ENCODE measurements at regions not wholly inside any gene's neighbourhood (a gene's known extent, or its start where the extent isn't known, plus 50 kb on each side); places are given as distances from the start of the nearest gene placed in this dataset.

DNA sequence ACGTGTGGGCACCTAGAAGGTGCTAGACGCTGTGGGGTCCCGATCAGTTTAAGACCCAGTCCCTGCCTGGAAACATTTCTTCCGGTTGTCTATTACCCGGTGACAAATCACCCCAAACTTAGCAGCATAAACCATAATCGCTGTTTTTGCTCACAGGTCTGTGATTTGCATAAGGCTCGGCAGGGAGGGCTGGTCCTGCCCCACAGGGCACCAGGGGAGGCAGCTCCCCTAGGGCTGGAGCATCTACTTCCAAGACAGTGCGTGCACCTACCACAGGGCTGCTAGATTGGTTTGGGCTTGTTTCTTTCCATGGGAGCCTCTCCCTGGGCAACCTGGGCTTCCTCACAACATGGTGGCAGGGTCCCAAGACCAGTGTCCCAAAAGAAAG, 214.5 kb upstream of the CIBAR2 start:
- intact Hi-C loops (cut with DNase I; ENCODE audit: low total_unique reads), result no loop called here
- no peaks in the 10 kb centered on the region for H3K27me3 ChIP-seq
- peaks cover 4% of the 10 kb centered on the region in 2 donors for H3K4me1 ChIP-seq
- no peak for DNase-seq
- no peaks in the 10 kb centered on the region for H3K9me3 ChIP-seq
- no peak overlapping the region for H3K4me3 ChIP-seq
- H3K36me3 ChIP-seq, result no peaks in the 10 kb centered on the region
- TF ChIP-seq POLR2A (IDR thresholded peaks at IDR 0.05) (no peak), CTCF (IDR thresholded peaks at IDR 0.05) (no peak)
- H3K27ac ChIP-seq, result no peak overlapping the region

DNA sequence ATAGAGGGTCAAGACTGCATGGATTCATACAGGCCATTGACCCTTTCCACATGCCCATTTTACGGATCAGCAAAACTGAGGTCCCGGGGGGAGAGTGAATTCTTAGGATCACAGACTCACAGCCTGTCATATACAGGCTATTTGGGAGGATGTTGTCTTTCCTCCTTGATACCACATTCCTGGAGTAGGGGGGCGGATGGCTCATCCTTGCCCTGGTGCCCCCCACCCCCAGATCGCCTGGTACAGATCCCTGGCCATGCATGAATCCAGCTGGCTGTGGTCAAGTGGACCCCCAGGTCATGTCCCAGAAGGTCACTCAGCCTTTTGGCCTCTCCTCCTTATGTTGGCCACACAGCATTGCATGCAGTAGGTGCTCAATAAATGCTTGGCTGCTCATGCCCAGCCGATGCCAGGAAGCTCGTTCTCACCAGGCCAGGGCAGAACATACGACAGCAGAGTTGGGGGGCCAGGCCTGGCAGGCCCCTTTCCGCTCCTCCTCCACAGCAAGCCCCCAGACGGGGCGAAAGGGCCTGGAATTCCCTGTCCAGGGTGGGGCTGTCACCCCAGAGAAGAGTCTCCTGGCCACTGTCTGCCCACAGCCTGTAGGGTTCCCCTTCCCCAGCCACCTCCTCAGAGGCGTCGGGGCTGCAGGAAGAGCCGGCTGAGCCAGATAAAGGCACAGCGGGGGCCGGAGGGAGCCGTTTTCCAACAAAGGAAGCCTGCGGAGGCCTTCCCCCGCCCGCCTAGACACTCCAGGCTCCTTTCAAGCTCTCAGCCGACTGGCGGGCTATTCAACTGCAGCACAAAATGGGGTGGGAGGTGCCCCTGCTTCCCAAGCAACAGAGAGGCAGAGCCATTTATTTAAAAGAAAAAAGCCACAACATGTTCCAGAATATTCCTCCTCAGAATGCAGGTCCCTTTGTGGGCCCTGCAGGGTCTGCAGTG, 215.7 kb upstream of the CIBAR2 start:
- H3K27me3 ChIP-seq, result no peaks in the 10 kb centered on the region
- peaks cover 4% of the 10 kb centered on the region in 2 donors for H3K4me1 ChIP-seq
- no peak overlapping the region for H3K27ac ChIP-seq
- no peak for DNase-seq
- TF ChIP-seq POLR2A (IDR thresholded peaks at IDR 0.05) (no peak), CTCF (IDR thresholded peaks at IDR 0.05) (no peak)
- no peaks in the 10 kb centered on the region for H3K36me3 ChIP-seq
- intact Hi-C loops (cut with DNase I; ENCODE audit: low total_unique reads), result no loop called here
- H3K9me3 ChIP-seq, result no peaks in the 10 kb centered on the region
- no peak overlapping the region for H3K4me3 ChIP-seq

- H3K27me3 ChIP-seq, result no peaks in the 10 kb centered on the region
- TF ChIP-seq CTCF (IDR thresholded peaks at IDR 0.05) (no peak), POLR2A (IDR thresholded peaks at IDR 0.05) (no peak)
- no peak overlapping the region for H3K4me3 ChIP-seq
- intact Hi-C loops (cut with DNase I; ENCODE audit: low total_unique reads), result no loop called here
- no peaks in the 10 kb centered on the region for H3K9me3 ChIP-seq
- DNase-seq, result no peak
- no peak overlapping the region for H3K27ac ChIP-seq
- peaks cover 4% of the 10 kb centered on the region in 2 donors for H3K4me1 ChIP-seq
- H3K36me3 ChIP-seq, result no peaks in the 10 kb centered on the region
Measured at GRCh38 chr16:85328676-85329058, 216.4 kb upstream of the CIBAR2 start.

DNA sequence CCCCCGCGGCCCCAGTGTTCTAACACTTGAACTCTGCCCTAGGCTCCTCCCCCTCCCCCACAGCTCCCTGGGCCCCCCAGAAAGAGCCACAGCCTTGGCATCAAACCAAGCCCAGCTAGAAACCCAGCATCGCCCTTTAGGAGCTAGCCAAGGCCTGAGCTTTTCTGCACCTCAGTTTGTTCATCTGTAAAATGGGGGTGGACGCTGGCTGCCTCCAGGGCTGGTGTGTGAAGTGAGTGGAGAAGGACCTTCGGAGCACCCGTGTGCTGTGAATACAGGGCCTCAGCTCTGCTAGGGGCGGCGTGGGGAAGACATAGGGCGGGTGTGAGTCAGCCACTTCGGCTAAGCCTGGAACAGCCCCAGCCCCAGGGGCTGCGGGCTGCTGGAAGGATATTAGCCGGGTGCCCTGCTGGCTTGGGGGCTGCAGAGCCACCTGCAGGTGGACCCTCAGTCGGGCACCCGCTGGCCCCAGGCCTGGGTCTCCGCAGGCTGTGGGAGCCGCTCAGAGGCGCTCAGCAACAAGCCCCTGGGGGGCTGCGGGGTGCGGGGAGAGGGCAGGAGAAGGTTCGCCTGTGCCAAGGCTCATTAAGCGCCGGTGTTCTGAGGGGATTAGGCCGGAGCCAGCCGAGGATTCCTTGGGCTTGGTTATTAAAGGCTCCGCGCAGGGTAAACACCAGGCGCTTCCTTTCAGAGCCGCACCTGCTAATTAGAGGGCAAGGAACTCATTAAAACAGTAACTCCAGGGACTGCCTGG, 217.0 kb upstream of the CIBAR2 start:
- Histone ChIP-seq H3K27ac (no peak overlapping the region), H3K4me3 (no peak overlapping the region), H3K36me3 (no peaks in the 10 kb centered on the region), H3K4me1 (peaks cover 4% of the 10 kb centered on the region in 2 donors), H3K27me3 (no peaks in the 10 kb centered on the region), H3K9me3 (no peaks in the 10 kb centered on the region)
- intact Hi-C loops (cut with DNase I; ENCODE audit: low total_unique reads), result no loop called here
- no peak for TF ChIP-seq POLR2A (IDR thresholded peaks at IDR 0.05)
- no peak for TF ChIP-seq CTCF (IDR thresholded peaks at IDR 0.05)
- DNase-seq, result no peak

Measured in uterus (tissue), 3 donors.